ENCODE measurements at regions not wholly inside any gene's neighbourhood (a gene's known extent, or its start where the extent isn't known, plus 50 kb on each side); places are given as distances from the start of the nearest gene placed in this dataset.

DNA sequence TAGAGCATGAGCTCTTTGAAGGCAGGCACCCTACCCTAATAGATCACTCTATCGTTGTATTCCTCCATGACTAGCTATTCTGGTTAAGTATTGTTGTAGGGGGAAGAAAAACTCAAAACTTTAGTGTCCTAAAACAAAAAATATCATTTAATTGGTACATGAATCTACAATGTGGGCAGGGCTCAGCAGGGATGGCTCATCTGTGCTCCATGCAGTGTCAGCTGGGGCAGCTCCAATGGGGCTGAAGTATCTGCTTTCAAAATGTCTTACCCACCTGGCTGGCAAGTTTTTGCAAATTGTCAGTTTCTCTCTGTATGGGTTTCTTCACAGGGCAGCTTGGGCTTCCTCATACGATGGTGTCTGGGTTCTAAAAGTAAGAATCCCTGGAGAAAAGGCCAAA lies 83.2 kb upstream of the ITGA6 start:
- no peak for TF ChIP-seq ESRRA (IDR thresholded peaks at IDR 0.05; ENCODE audit: borderline replicate concordance, low read length)
- TF ChIP-seq, protein P1, sequence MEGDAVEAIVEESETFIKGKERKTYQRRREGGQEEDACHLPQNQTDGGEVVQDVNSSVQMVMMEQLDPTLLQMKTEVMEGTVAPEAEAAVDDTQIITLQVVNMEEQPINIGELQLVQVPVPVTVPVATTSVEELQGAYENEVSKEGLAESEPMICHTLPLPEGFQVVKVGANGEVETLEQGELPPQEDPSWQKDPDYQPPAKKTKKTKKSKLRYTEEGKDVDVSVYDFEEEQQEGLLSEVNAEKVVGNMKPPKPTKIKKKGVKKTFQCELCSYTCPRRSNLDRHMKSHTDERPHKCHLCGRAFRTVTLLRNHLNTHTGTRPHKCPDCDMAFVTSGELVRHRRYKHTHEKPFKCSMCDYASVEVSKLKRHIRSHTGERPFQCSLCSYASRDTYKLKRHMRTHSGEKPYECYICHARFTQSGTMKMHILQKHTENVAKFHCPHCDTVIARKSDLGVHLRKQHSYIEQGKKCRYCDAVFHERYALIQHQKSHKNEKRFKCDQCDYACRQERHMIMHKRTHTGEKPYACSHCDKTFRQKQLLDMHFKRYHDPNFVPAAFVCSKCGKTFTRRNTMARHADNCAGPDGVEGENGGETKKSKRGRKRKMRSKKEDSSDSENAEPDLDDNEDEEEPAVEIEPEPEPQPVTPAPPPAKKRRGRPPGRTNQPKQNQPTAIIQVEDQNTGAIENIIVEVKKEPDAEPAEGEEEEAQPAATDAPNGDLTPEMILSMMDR (IDR thresholded peaks at IDR 0.05) = no peak
- TF ChIP-seq HDAC2 (IDR thresholded peaks at IDR 0.05) = no peak
- no peak for TF ChIP-seq CBX8 (IDR thresholded peaks at IDR 0.05)
- no peak for TF ChIP-seq RCOR1 (IDR thresholded peaks at IDR 0.05; ENCODE audit: low read depth, low read length)

Measured in A549 (cell line).